Effector memory CD4-positive, alpha-beta T cell (primary cell): ENCODE measurements at regions not wholly inside any gene's neighbourhood (a gene's known extent, or its start where the extent isn't known, plus 50 kb on each side); places are given as distances from the start of the nearest gene placed in this dataset.
A peak's percentile ranks its signal among the peaks of the same experiment; 100 is the strongest.

Experiments
- DNase-seq, 3 donors: peaks; one replicate each; pipeline ENCODE4 v3.0.0-alpha.2; 2020
- H3K27ac ChIP-seq: 2 replicates; pipeline ENCODE4 v1.7.0; 2013; ENCODE audit warnings: mild to moderate bottlenecking, low read length, moderate library complexity; ENCODE audit not compliant: insufficient read depth, poor library complexity, severe bottlenecking
- H3K27me3 ChIP-seq: replicated peaks from 2 replicates; pipeline ENCODE4 v1.7.0; 2013; ENCODE audit warnings: mild to moderate bottlenecking, low read length; ENCODE audit not compliant: insufficient read depth, control insufficient read depth, poor library complexity, severe bottlenecking
- H3K36me3 ChIP-seq: 2 replicates; pipeline ENCODE4 v1.7.0; 2013; ENCODE audit warnings: mild to moderate bottlenecking, low read length, moderate library complexity; ENCODE audit not compliant: control insufficient read depth, insufficient read depth
- H3K4me1 ChIP-seq: 2 replicates; pipeline ENCODE4 v1.7.0; 2013; ENCODE audit warnings: low read length, mild to moderate bottlenecking; ENCODE audit not compliant: control insufficient read depth, insufficient read depth, poor library complexity, severe bottlenecking
- H3K4me3 ChIP-seq: 2 replicates; pipeline ENCODE4 v1.7.0; 2013; ENCODE audit warnings: low read length, low read depth, mild to moderate bottlenecking; ENCODE audit not compliant: insufficient read depth, poor library complexity, severe bottlenecking
- H3K9me3 ChIP-seq: 2 replicates; pipeline ENCODE4 v1.7.0; 2013; ENCODE audit warnings: mild to moderate bottlenecking, low read length, moderate library complexity; ENCODE audit not compliant: control insufficient read depth

- H3K4me3 ChIP-seq, result no peak overlapping the region
Observed at GRCh38 chr12:18158774-18159557, 69.0 kb upstream of the RERGL start.

GRCh38 chr12:18153826-18154225 is 63.8 kb upstream of the RERGL start:
- Histone ChIP-seq H3K27ac (no peak overlapping the region), H3K9me3 (no peaks in the 10 kb centered on the region), H3K4me1 (no peaks in the 10 kb centered on the region), H3K36me3 (no peaks in the 10 kb centered on the region), H3K4me3 (no peak overlapping the region), H3K27me3 (no peaks in the 10 kb centered on the region)
- DNase-seq, result no peak

More at GRCh38 chr12:18158774-18159557, 69.0 kb upstream of the RERGL start:
- peak in 1 of 3 donors; percentile 7 for DNase-seq
- Histone ChIP-seq H3K36me3 (no peaks in the 10 kb centered on the region), H3K27ac (no peak overlapping the region), H3K9me3 (no peaks in the 10 kb centered on the region), H3K27me3 (no peaks in the 10 kb centered on the region), H3K4me1 (no peaks in the 10 kb centered on the region)

GRCh38 chr12:18151036-18151435 is 61.0 kb upstream of the RERGL start:
- Histone ChIP-seq H3K4me3 (no peak overlapping the region), H3K9me3 (no peaks in the 10 kb centered on the region), H3K27ac (no peak overlapping the region), H3K36me3 (no peaks in the 10 kb centered on the region), H3K27me3 (no peaks in the 10 kb centered on the region), H3K4me1 (no peaks in the 10 kb centered on the region)
- no peak for DNase-seq

GRCh38 chr12:18148961-18149360 is 59.0 kb upstream of the RERGL start:
- no peak overlapping the region for H3K27ac ChIP-seq
- DNase-seq, result no peak

GRCh38 chr12:18146363-18146762 is 56.4 kb upstream of the RERGL start:
- Histone ChIP-seq H3K4me1 (no peaks in the 10 kb centered on the region), H3K27me3 (no peaks in the 10 kb centered on the region), H3K9me3 (no peaks in the 10 kb centered on the region), H3K36me3 (no peaks in the 10 kb centered on the region), H3K4me3 (no peak overlapping the region), H3K27ac (no peak overlapping the region)
- no peak for DNase-seq

More at GRCh38 chr12:18148961-18149360, 59.0 kb upstream of the RERGL start:
- H3K27me3 ChIP-seq, result no peaks in the 10 kb centered on the region
- no peak overlapping the region for H3K4me3 ChIP-seq
- H3K36me3 ChIP-seq, result no peaks in the 10 kb centered on the region
- H3K9me3 ChIP-seq, result no peaks in the 10 kb centered on the region
- no peaks in the 10 kb centered on the region for H3K4me1 ChIP-seq

GRCh38 chr12:18145924-18146323 is 55.9 kb upstream of the RERGL start:
- Histone ChIP-seq H3K27me3 (no peaks in the 10 kb centered on the region), H3K27ac (no peak overlapping the region), H3K4me1 (no peaks in the 10 kb centered on the region), H3K9me3 (no peaks in the 10 kb centered on the region), H3K36me3 (no peaks in the 10 kb centered on the region), H3K4me3 (no peak overlapping the region)
- no peak for DNase-seq

GRCh38 chr12:18141048-18141982 is 51.3 kb upstream of the RERGL start:
- H3K36me3 ChIP-seq, result no peaks in the 10 kb centered on the region
- no peaks in the 10 kb centered on the region for H3K27me3 ChIP-seq
- H3K9me3 ChIP-seq, result no peaks in the 10 kb centered on the region
- no peak overlapping the region for H3K27ac ChIP-seq
- no peak overlapping the region for H3K4me3 ChIP-seq
- no peak for DNase-seq
- no peaks in the 10 kb centered on the region for H3K4me1 ChIP-seq

- DNase-seq, result no peak
- Histone ChIP-seq H3K27me3 (no peaks in the 10 kb centered on the region), H3K4me3 (no peak overlapping the region), H3K36me3 (no peaks in the 10 kb centered on the region), H3K27ac (no peak overlapping the region), H3K9me3 (no peaks in the 10 kb centered on the region), H3K4me1 (no peaks in the 10 kb centered on the region)
Observed at GRCh38 chr12:18139989-18140596, 50.1 kb upstream of the RERGL start.
